ENCODE measurements at regions not wholly inside any gene's neighbourhood (a gene's known extent, or its start where the extent isn't known, plus 50 kb on each side); places are given as distances from the start of the nearest gene placed in this dataset.

DNA sequence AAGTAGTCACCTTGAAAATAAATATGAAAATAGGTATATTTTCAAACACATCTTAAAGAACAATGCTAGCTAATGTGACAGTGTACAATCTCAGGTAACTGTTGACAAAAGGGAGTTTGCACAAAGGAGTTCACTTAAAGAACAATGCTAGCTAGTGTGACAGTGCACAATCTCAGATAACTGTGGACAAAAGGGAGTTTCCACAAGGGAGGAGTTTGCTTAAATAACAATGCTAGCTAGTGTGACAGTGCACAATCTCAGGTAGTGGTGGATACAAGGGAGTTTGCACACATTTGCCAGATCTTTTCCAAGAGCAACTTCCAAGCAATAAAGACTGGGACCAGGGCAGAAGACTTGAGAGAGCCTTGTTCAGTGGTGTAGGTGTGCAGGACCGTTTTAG lies 442.9 kb upstream of the FTMT start:
- ATAC-seq (no peak), DNase-seq (ENCODE audit: low read depth, low spot score) (no peak)
- Histone ChIP-seq H3K27ac (ENCODE audit: low read depth, low read length) (no peak overlapping the region), H3K36me3 (ENCODE audit: control insufficient read depth in 1 of 2, insufficient read depth in 2 of 2, low read length in 2 of 2) (no peaks in the 10 kb centered on the region), H3K4me2 (ENCODE audit: low read length) (no peak overlapping the region), H3K9me2 (ENCODE audit: insufficient read depth) (no peaks in the 10 kb centered on the region), H3K79me2 (ENCODE audit: insufficient read depth, low read length) (no peaks in the 10 kb centered on the region), H2AFZ (ENCODE audit: low read depth, low read length, poor library complexity, severe bottlenecking) (no peak overlapping the region), H4K20me1 (ENCODE audit: insufficient read depth) (no peaks in the 10 kb centered on the region), H3K9me3 (ENCODE audit: control insufficient read depth in 1 of 2, insufficient read depth in 1 of 2, low read depth in 1 of 2, low read length in 2 of 2) (no peaks in the 10 kb centered on the region), H3K27me3 (ENCODE audit: insufficient read depth, low read length) (no peaks in the 10 kb centered on the region), H3K4me1 (ENCODE audit: control insufficient read depth in 1 of 2, insufficient read depth in 2 of 2, low read length in 2 of 2) (no peaks in the 10 kb centered on the region), H3K4me3 (replicated peaks in 1 of 2; ENCODE audit: low read depth in 1 of 2, low read length in 2 of 2) (no peak overlapping the region), H3K9ac (ENCODE audit: low read length) (no peak overlapping the region)
- intact Hi-C loops (cut with micrococcal nuclease), result no loop called here
- BruUV-seq (replicated peaks), result no TSS peak
- CTCF ChIA-PET, result no interaction called here
- RAD21 ChIA-PET (ENCODE audit: low non-redundant PET in 1 of 2, low total read pairs in 2 of 2, uncharacterized antibody in 2 of 2, unreplicated experiment in 2 of 2), result no interaction called here
- TF ChIP-seq ZFX (IDR thresholded peaks at IDR 0.05), result no peak
- no peak for TF ChIP-seq SP1 (IDR thresholded peaks at IDR 0.05; ENCODE audit: low read depth)
- TF ChIP-seq CTCF (IDR thresholded peaks at IDR 0.05 in 2 of 3, conservative IDR thresholded peaks at IDR 0.05 in 1 of 3; ENCODE audit: borderline replicate concordance in 1 of 3, insufficient read depth in 1 of 3, low read depth in 2 of 3, low read length in 2 of 3), result no peak
- no peak for TF ChIP-seq TCF7L2 (IDR thresholded peaks at IDR 0.05; ENCODE audit: borderline replicate concordance, extremely low read depth, insufficient read depth, insufficient read length)
- no peak for TF ChIP-seq ZNF274 (IDR thresholded peaks at IDR 0.05; ENCODE audit: low read depth, low read length)
- no peak for TF ChIP-seq EZH2 (IDR thresholded peaks at IDR 0.05)
- no peak for TF ChIP-seq YY1 (IDR thresholded peaks at IDR 0.05; ENCODE audit: extremely low read depth, insufficient replicate concordance, low read depth, low read length)
- TF ChIP-seq POLR2AphosphoS5 (IDR thresholded peaks at IDR 0.05; ENCODE audit: low read depth, low read length), result no peak
- TF ChIP-seq JUND (IDR thresholded peaks at IDR 0.05), result no peak
- no peak for TF ChIP-seq SIN3A (IDR thresholded peaks at IDR 0.05; ENCODE audit: low read depth)
- no peak for TF ChIP-seq FOSL1 (IDR thresholded peaks at IDR 0.05; ENCODE audit: low read depth)
- POLR2A ChIA-PET, result no interaction called here

All from HCT116 (cell line).